HG03175 (cell line): ENCODE measurements at regions not wholly inside any gene's neighbourhood (a gene's known extent, or its start where the extent isn't known, plus 50 kb on each side); places are given as distances from the start of the nearest gene placed in this dataset.

ENCODE experiments used
- ATAC-seq: cut with Tn5 transposase; IDR thresholded peaks from one replicate; pipeline ENCODE4 v1.9.1; 2021; ENCODE audit warnings: mild to moderate bottlenecking, moderate library complexity; ENCODE audit not compliant: unreplicated experiment

GRCh38 chrX:134718105-134718965, 60.1 kb upstream of the PLAC1 start:
- ATAC-seq = no peak

- no peak for ATAC-seq
Observed at GRCh38 chrX:134717698-134718097, 59.4 kb upstream of the PLAC1 start.

- no peak for ATAC-seq
Observed at GRCh38 chrX:134716620-134717012, 58.3 kb upstream of the PLAC1 start.

GRCh38 chrX:134715930-134716619, 57.8 kb upstream of the PLAC1 start:
- ATAC-seq = no peak

- no peak for ATAC-seq
Observed at GRCh38 chrX:134714633-134715110, 56.4 kb upstream of the PLAC1 start.

GRCh38 chrX:134713618-134714107, 55.4 kb upstream of the PLAC1 start:
- no peak for ATAC-seq

GRCh38 chrX:134712272-134712671, 54.0 kb upstream of the PLAC1 start:
- no peak for ATAC-seq

GRCh38 chrX:134711135-134711921, 53.1 kb upstream of the PLAC1 start:
- ATAC-seq = no peak
